GM12872 (cell line): ENCODE measurements at regions not wholly inside any gene's neighbourhood (a gene's known extent, or its start where the extent isn't known, plus 50 kb on each side); places are given as distances from the start of the nearest gene placed in this dataset.

Experiments used
- CTCF ChIP-seq: IDR thresholded peaks from 3 replicates; pipeline ENCODE4 v1.5.1; 2011; ENCODE audit warnings: low read depth, mild to moderate bottlenecking, low read length, moderate library complexity; ENCODE audit not compliant: insufficient read depth

GRCh38 chr14:56972948-56973347 is 162.7 kb upstream of the OTX2 start:
- TF ChIP-seq CTCF: no peak

GRCh38 chr14:56964895-56965294 is 154.6 kb upstream of the OTX2 start:
- TF ChIP-seq CTCF: no peak

GRCh38 chr14:56963381-56963780 is 153.1 kb upstream of the OTX2 start:
- TF ChIP-seq CTCF: no peak

GRCh38 chr14:56962444-56963080 is 152.3 kb upstream of the OTX2 start:
- TF ChIP-seq CTCF: no peak

- TF ChIP-seq CTCF: no peak
These were observed 149.6 kb upstream of the OTX2 start for GRCh38 chr14:56959869-56960268.

- TF ChIP-seq CTCF: no peak
These were observed 148.8 kb upstream of the OTX2 start for GRCh38 chr14:56959121-56959520.

GRCh38 chr14:56956182-56956581 is 145.9 kb upstream of the OTX2 start:
- TF ChIP-seq CTCF: no peak
